ENCODE measurements at regions not wholly inside any gene's neighbourhood (a gene's known extent, or its start where the extent isn't known, plus 50 kb on each side); places are given as distances from the start of the nearest gene placed in this dataset.

GRCh38 chr13:100880166-100880565, 205.6 kb upstream of the TMTC4 start:
- no peak overlapping the region for H3K4ac ChIP-seq (ENCODE audit: low read depth, low read length)
- no peak overlapping the region for H4K8ac ChIP-seq (ENCODE audit: low read depth in 2 of 2, low read length in 2 of 2)
- H3K4me3 ChIP-seq (ENCODE audit: insufficient read depth, low read depth, low read length): no peak overlapping the region
- H3K79me1 ChIP-seq (ENCODE audit: low read depth in 1 of 2, low read length in 2 of 2): no peaks in the 10 kb centered on the region
- H3K27ac ChIP-seq (ENCODE audit: insufficient read depth, low read length): no peak overlapping the region
- no peak for ATAC-seq (ENCODE audit: low read depth)
- no peak overlapping the region; the same call in 1 of the 2 replicates for H4K91ac ChIP-seq (ENCODE audit: insufficient read depth, low read depth, low read length)
- ChIA-PET CTCF (no interaction called here), POLR2A (ENCODE audit: unreplicated experiment) (no interaction called here)
- H3K27me3 ChIP-seq (ENCODE audit: control insufficient read depth, insufficient read depth, low read length): no peaks in the 10 kb centered on the region
- H2BK120ac ChIP-seq (ENCODE audit: low read depth, low read length): no peak overlapping the region
- dilution Hi-C loops (cut with HindIII; ENCODE audit: low sequenced_read_pairs, unreplicated experiment) (no loop called here), intact Hi-C loops (cut with micrococcal nuclease) (no loop called here), in situ Hi-C loops (cut with MboI; ENCODE audit: low sequenced_read_pairs) (no loop called here)
- 63% methylated on average over 2 of the region's 3 CpGs; no CpG with 5 or more reads in 1 of the 2 experiments for WGBS, 2 experiments (ENCODE audit: extremely low coverage in 2 of 2, insufficient read length in 1 of 2)
- H3K56ac ChIP-seq (ENCODE audit: extremely low read depth, insufficient read depth, low read length): no peak overlapping the region
- H3K9ac ChIP-seq (ENCODE audit: low read depth, low read length): no peak overlapping the region
- no peak overlapping the region for H4K5ac ChIP-seq (ENCODE audit: low read depth, low read length)
- H3K4me1 ChIP-seq (ENCODE audit: control insufficient read depth, insufficient read depth, low read length): peaks cover 3% of the 10 kb centered on the region; the same call in 1 of the 2 replicates
- no peak overlapping the region for H2BK15ac ChIP-seq (ENCODE audit: low read depth, low read length)
- TF ChIP-seq, protein P1, sequence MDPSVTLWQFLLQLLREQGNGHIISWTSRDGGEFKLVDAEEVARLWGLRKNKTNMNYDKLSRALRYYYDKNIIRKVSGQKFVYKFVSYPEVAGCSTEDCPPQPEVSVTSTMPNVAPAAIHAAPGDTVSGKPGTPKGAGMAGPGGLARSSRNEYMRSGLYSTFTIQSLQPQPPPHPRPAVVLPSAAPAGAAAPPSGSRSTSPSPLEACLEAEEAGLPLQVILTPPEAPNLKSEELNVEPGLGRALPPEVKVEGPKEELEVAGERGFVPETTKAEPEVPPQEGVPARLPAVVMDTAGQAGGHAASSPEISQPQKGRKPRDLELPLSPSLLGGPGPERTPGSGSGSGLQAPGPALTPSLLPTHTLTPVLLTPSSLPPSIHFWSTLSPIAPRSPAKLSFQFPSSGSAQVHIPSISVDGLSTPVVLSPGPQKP (IDR thresholded peaks at IDR 0.05; ENCODE audit: borderline replicate concordance, low read depth, low read length): no peak
- TF ChIP-seq POLR2A (IDR thresholded peaks at IDR 0.05; ENCODE audit: low read depth, low read length): no peak
- no peak for TF ChIP-seq RCOR1 (IDR thresholded peaks at IDR 0.05; ENCODE audit: insufficient replicate concordance, low read length)
- TF ChIP-seq RAD21 (IDR thresholded peaks at IDR 0.05; ENCODE audit: low read length): no peak
- no peak for TF ChIP-seq NFE2L2 (IDR thresholded peaks at IDR 0.05; ENCODE audit: low read depth, low read length)
- H3K23ac ChIP-seq (ENCODE audit: low read depth, low read length): no peak overlapping the region
- no TSS peak for BruUV-seq (replicated peaks)
- H3K9me3 ChIP-seq (ENCODE audit: control insufficient read depth, insufficient read depth, low read length): peaks cover 2% of the 10 kb centered on the region; the same call in 1 of the 2 replicates
- no peak overlapping the region for H2AK9ac ChIP-seq (replicated peaks; ENCODE audit: low read depth, low read length, poor library complexity)
- H3K36me3 ChIP-seq (ENCODE audit: control insufficient read depth, insufficient read depth, low read length): no peaks in the 10 kb centered on the region
- no peak for DNase-seq
- H2BK5ac ChIP-seq (ENCODE audit: low read depth, low read length, poor library complexity, severe bottlenecking): no peak overlapping the region
- no peak overlapping the region for H3K18ac ChIP-seq (ENCODE audit: low read depth, low read length)
- no peaks in the 10 kb centered on the region for H3K9me1 ChIP-seq (ENCODE audit: insufficient read depth, low read length)
- H2AK5ac ChIP-seq (ENCODE audit: low read depth, low read length): no peak overlapping the region
- H4K20me1 ChIP-seq (ENCODE audit: insufficient read depth, low read length): no peaks in the 10 kb centered on the region
- no peak overlapping the region for H2AFZ ChIP-seq (replicated peaks; ENCODE audit: low read length, poor library complexity)
- H3K4me2 ChIP-seq (ENCODE audit: low read depth, low read length): no peak overlapping the region
- no peak overlapping the region for H2BK20ac ChIP-seq (ENCODE audit: low read depth, low read length)
- no peak overlapping the region for H3K14ac ChIP-seq (replicated peaks; ENCODE audit: low read depth, low read length)
